Activated CD8-positive, alpha-beta T cell treated with anti-CD3 and anti-CD28 coated beads for 36 hours (primary cell): ENCODE measurements at regions not wholly inside any gene's neighbourhood (a gene's known extent, or its start where the extent isn't known, plus 50 kb on each side); places are given as distances from the start of the nearest gene placed in this dataset.

Source experiments
- ATAC-seq: fragments of 200-7000 bp; cut with Tn5 transposase; one replicate; pipeline ENCODE4 v1.10.0; 2021; ENCODE audit warnings: mild to moderate bottlenecking, moderate library complexity
- CTCF ChIA-PET: fragments of 350-600 bp; sonication (Branson Sonifier 250); formaldehyde crosslinking; loops from one replicate; lab custom pipeline; 2021; ENCODE audit warnings: antibody characterized with exemption; lab: Charles Lee
- POLR2A ChIA-PET: fragments of 350-600 bp; sonication (Branson Sonifier 250); formaldehyde crosslinking; loops from one replicate; lab custom pipeline; 2021; ENCODE audit warnings: antibody characterized with exemption; lab: Charles Lee
- DNase-seq: peaks from one replicate; pipeline ENCODE4 v3.0.0-alpha.2; 2020
- H3K27ac Mint-ChIP-seq: one replicate; pipeline ENCODE4 v1.8.0; 2021; ENCODE audit warnings: mild to moderate bottlenecking, mixed read lengths
- H3K27me3 Mint-ChIP-seq: one replicate; pipeline ENCODE4 v1.8.0; 2021; ENCODE audit warnings: mixed read lengths
- H3K36me3 Mint-ChIP-seq: one replicate; pipeline ENCODE4 v1.8.0; 2021; ENCODE audit warnings: low read depth, mixed read lengths
- H3K4me1 Mint-ChIP-seq: one replicate; pipeline ENCODE4 v1.8.0; 2021; ENCODE audit warnings: low read depth, mixed read lengths
- H3K4me3 Mint-ChIP-seq: one replicate; pipeline ENCODE4 v1.8.0; 2021; ENCODE audit warnings: mild to moderate bottlenecking, moderate library complexity, mixed read lengths
- H3K9me3 Mint-ChIP-seq: one replicate; pipeline ENCODE4 v1.8.0; 2021; ENCODE audit warnings: mixed read lengths
- intact Hi-C: fragments of 100-400 bp; cut with micrococcal nuclease; formaldehyde crosslinking; loops from one replicate; pipeline ENCODE4 v1.10.0; 2022
- TF ChIP-seq, protein P1 (sequence below): fragments of 200-600 bp; IDR thresholded peaks from one replicate; pipeline ENCODE4 v1.8.0; 2022; ENCODE audit warnings: antibody characterized with exemption, mild to moderate bottlenecking

GRCh38 chr12:73935817-73936216 lies 601.8 kb upstream of the ATXN7L3B start:
- DNase-seq (no peak), ATAC-seq (no peak)
- Mint-ChIP-seq H3K4me3 (no peak overlapping the region), H3K27me3 (no peaks in the 10 kb centered on the region), H3K9me3 (peaks cover 1% of the 10 kb centered on the region), H3K27ac (no peak overlapping the region), H3K36me3 (no peaks in the 10 kb centered on the region), H3K4me1 (no peaks in the 10 kb centered on the region)
- TF ChIP-seq, protein P1, sequence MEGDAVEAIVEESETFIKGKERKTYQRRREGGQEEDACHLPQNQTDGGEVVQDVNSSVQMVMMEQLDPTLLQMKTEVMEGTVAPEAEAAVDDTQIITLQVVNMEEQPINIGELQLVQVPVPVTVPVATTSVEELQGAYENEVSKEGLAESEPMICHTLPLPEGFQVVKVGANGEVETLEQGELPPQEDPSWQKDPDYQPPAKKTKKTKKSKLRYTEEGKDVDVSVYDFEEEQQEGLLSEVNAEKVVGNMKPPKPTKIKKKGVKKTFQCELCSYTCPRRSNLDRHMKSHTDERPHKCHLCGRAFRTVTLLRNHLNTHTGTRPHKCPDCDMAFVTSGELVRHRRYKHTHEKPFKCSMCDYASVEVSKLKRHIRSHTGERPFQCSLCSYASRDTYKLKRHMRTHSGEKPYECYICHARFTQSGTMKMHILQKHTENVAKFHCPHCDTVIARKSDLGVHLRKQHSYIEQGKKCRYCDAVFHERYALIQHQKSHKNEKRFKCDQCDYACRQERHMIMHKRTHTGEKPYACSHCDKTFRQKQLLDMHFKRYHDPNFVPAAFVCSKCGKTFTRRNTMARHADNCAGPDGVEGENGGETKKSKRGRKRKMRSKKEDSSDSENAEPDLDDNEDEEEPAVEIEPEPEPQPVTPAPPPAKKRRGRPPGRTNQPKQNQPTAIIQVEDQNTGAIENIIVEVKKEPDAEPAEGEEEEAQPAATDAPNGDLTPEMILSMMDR = no peak
- ChIA-PET CTCF (no interaction called here), POLR2A (no interaction called here)
- intact Hi-C loops = no loop called here

- no peaks in the 10 kb centered on the region for H3K9me3 Mint-ChIP-seq
- H3K4me1 Mint-ChIP-seq = no peaks in the 10 kb centered on the region
- H3K36me3 Mint-ChIP-seq = no peaks in the 10 kb centered on the region
- no peak for ATAC-seq
- H3K4me3 Mint-ChIP-seq = no peak overlapping the region
- no peak overlapping the region for H3K27ac Mint-ChIP-seq
- intact Hi-C loops = no loop called here
- no peaks in the 10 kb centered on the region for H3K27me3 Mint-ChIP-seq
- ChIA-PET CTCF (no interaction called here), POLR2A (no interaction called here)
- TF ChIP-seq, protein P1 = no peak
- DNase-seq = no peak
Measured at GRCh38 chr12:73947326-73948026, 590.2 kb upstream of the ATXN7L3B start.

GRCh38 chr12:73950507-73950906 lies 587.1 kb upstream of the ATXN7L3B start:
- intact Hi-C loops = no loop called here

GRCh38 chr12:73951956-73952703 lies 585.5 kb upstream of the ATXN7L3B start:
- no peaks in the 10 kb centered on the region for H3K4me1 Mint-ChIP-seq
- CTCF ChIA-PET = no interaction called here
- H3K36me3 Mint-ChIP-seq = no peaks in the 10 kb centered on the region
- ATAC-seq (no peak), DNase-seq (no peak)
- no peak overlapping the region for H3K4me3 Mint-ChIP-seq
- TF ChIP-seq, protein P1 = no peak
- no peaks in the 10 kb centered on the region for H3K27me3 Mint-ChIP-seq
- intact Hi-C loops = no loop called here
- no peak overlapping the region for H3K27ac Mint-ChIP-seq
- peaks cover 1% of the 10 kb centered on the region for H3K9me3 Mint-ChIP-seq
- POLR2A ChIA-PET = no interaction called here

More at GRCh38 chr12:73950507-73950906, 587.1 kb upstream of the ATXN7L3B start:
- no peaks in the 10 kb centered on the region for H3K27me3 Mint-ChIP-seq
- ChIA-PET POLR2A (no interaction called here), CTCF (no interaction called here)
- no peak overlapping the region for H3K27ac Mint-ChIP-seq
- no peaks in the 10 kb centered on the region for H3K36me3 Mint-ChIP-seq
- TF ChIP-seq, protein P1 = no peak
- H3K4me3 Mint-ChIP-seq = no peak overlapping the region
- no peak for ATAC-seq
- no peaks in the 10 kb centered on the region for H3K4me1 Mint-ChIP-seq
- H3K9me3 Mint-ChIP-seq = peaks cover 1% of the 10 kb centered on the region
- DNase-seq = no peak

- ATAC-seq (no peak), DNase-seq (no peak)
- Mint-ChIP-seq H3K27me3 (no peaks in the 10 kb centered on the region), H3K9me3 (peaks cover 1% of the 10 kb centered on the region), H3K4me1 (no peaks in the 10 kb centered on the region), H3K36me3 (no peaks in the 10 kb centered on the region), H3K4me3 (no peak overlapping the region), H3K27ac (no peak overlapping the region)
- TF ChIP-seq, protein P1 = no peak
- CTCF ChIA-PET = no interaction called here
- intact Hi-C loops = no loop called here
- POLR2A ChIA-PET = no interaction called here
Measured at GRCh38 chr12:73964641-73965040, 573.0 kb upstream of the ATXN7L3B start.
